HEK293 (cell line): ENCODE measurements at regions not wholly inside any gene's neighbourhood (a gene's known extent, or its start where the extent isn't known, plus 50 kb on each side); places are given as distances from the start of the nearest gene placed in this dataset.

Experiments
- FEZF1 ChIP-seq: fragments of 450-650 bp; formaldehyde crosslinking; IDR thresholded peaks from 2 replicates; pipeline ENCODE4 v1.5.1; 2016; ENCODE audit warnings: missing biosample characterization, missing genetic modification characterization
- GFI1B ChIP-seq: fragments of 450-650 bp; formaldehyde crosslinking; IDR thresholded peaks from 2 replicates; pipeline ENCODE4 v1.5.1; 2016; ENCODE audit warnings: missing biosample characterization, missing genetic modification characterization
- HOXC10 ChIP-seq: sonication (generic); formaldehyde crosslinking; IDR thresholded peaks from 2 replicates; pipeline ENCODE4 v1.8.1; 2023; ENCODE audit warnings: mild to moderate bottlenecking, missing genetic modification reagents
- KLF9 ChIP-seq: fragments of 450-650 bp; formaldehyde crosslinking; IDR thresholded peaks from 2 replicates; pipeline ENCODE4 v1.5.1; 2016; ENCODE audit warnings: missing biosample characterization, missing genetic modification characterization, low read depth
- PATZ1 ChIP-seq: fragments of 450-650 bp; formaldehyde crosslinking; IDR thresholded peaks from 2 replicates; pipeline ENCODE4 v1.5.1; 2016; ENCODE audit warnings: missing biosample characterization, missing genetic modification characterization
- YY1 ChIP-seq: fragments of 450-650 bp; formaldehyde crosslinking; IDR thresholded peaks from 2 replicates; pipeline ENCODE4 v1.5.1; 2018; ENCODE audit warnings: missing biosample characterization, missing genetic modification characterization
- ZBTB11 ChIP-seq: fragments of 450-650 bp; formaldehyde crosslinking; conservative IDR thresholded peaks from 2 replicates; pipeline ENCODE4 v1.5.1; 2016; ENCODE audit warnings: low read depth, missing biosample characterization, missing genetic modification characterization
- ZBTB6 ChIP-seq: fragments of 450-650 bp; formaldehyde crosslinking; IDR thresholded peaks from 2 replicates; pipeline ENCODE4 v1.5.1; 2017; ENCODE audit warnings: missing biosample characterization, missing genetic modification characterization
- ZNF184 ChIP-seq: fragments of 450-650 bp; IDR thresholded peaks from 2 replicates; pipeline ENCODE4 v1.5.1; 2018; ENCODE audit warnings: missing biosample characterization, mild to moderate bottlenecking, missing genetic modification characterization
- ZNF221 ChIP-seq: fragments of 450-650 bp; formaldehyde crosslinking; IDR thresholded peaks from 2 replicates; pipeline ENCODE4 v1.5.1; 2017; ENCODE audit warnings: missing biosample characterization, missing genetic modification characterization, borderline replicate concordance
- ZNF311 ChIP-seq: fragments of 450-650 bp; formaldehyde crosslinking; IDR thresholded peaks from 2 replicates; pipeline ENCODE4 v1.5.1; 2017; ENCODE audit warnings: missing biosample characterization, missing genetic modification characterization, borderline replicate concordance
- ZNF510 ChIP-seq: fragments of 450-650 bp; formaldehyde crosslinking; IDR thresholded peaks from 2 replicates; pipeline ENCODE4 v1.5.1; 2018; ENCODE audit warnings: mild to moderate bottlenecking, missing genetic modification characterization, missing biosample characterization; ENCODE audit not compliant: insufficient replicate concordance
- ZNF76 ChIP-seq: fragments of 450-650 bp; formaldehyde crosslinking; IDR thresholded peaks from 2 replicates; pipeline ENCODE4; 2016; ENCODE audit warnings: low read depth, missing biosample characterization, missing genetic modification characterization, borderline replicate concordance
- TF ChIP-seq, protein P1 (sequence below): fragments of 450-650 bp; formaldehyde crosslinking; IDR thresholded peaks from 2 replicates; pipeline ENCODE4 v1.5.1; 2016; ENCODE audit warnings: missing biosample characterization, missing genetic modification characterization

DNA sequence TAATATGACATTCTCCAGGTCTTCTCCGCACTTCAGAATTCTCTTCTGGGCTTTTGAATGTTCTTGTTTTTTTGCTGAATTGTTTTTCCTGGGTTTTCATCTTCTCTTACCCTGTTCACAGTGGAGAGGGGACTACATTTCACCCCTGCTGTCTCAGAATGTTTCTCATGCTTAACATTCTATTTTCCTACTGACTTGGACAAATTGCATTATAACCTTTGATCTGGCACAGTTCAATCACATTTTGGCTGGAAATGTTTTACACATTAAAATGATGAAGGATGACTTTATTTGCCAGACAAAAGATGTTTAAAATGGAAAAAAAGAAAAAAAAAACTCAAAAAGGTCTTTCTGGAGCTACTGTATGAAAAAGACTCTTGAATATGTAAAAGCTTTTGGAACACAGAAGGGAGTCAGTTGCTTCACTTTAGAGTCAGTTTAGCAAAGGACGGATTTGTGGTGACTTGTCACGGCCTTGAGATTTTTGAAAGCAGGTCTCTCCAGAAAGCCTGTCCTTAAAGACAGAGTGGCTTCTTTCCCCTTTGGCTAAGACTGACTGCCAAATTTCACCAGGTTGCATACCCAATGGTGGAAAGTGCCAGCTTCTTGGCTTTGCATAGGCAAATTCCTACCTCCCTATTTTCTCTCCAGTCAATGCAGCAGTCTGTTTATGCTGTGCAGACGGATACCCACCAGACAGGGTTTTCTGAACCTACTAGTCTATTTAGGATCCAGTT, 401.0 kb upstream of the TBL1XR1 start:
- TF ChIP-seq, protein P1, sequence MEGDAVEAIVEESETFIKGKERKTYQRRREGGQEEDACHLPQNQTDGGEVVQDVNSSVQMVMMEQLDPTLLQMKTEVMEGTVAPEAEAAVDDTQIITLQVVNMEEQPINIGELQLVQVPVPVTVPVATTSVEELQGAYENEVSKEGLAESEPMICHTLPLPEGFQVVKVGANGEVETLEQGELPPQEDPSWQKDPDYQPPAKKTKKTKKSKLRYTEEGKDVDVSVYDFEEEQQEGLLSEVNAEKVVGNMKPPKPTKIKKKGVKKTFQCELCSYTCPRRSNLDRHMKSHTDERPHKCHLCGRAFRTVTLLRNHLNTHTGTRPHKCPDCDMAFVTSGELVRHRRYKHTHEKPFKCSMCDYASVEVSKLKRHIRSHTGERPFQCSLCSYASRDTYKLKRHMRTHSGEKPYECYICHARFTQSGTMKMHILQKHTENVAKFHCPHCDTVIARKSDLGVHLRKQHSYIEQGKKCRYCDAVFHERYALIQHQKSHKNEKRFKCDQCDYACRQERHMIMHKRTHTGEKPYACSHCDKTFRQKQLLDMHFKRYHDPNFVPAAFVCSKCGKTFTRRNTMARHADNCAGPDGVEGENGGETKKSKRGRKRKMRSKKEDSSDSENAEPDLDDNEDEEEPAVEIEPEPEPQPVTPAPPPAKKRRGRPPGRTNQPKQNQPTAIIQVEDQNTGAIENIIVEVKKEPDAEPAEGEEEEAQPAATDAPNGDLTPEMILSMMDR (tag by site-specific recombination) = no peak
- TF ChIP-seq PATZ1 (tag by site-specific recombination) (no peak), ZNF311 (no peak), KLF9 (tag by site-specific recombination) (no peak), ZNF76 (tag by site-specific recombination) (no peak), ZBTB6 (tag by site-specific recombination) (no peak), ZNF510 (no peak), HOXC10 (CRISPR knock-in tag) (no peak), ZNF221 (no peak), ZBTB11 (tag by site-specific recombination) (no peak), FEZF1 (tag by site-specific recombination) (no peak), YY1 (tag by site-specific recombination) (no peak), ZNF184 (no peak), GFI1B (tag by site-specific recombination) (no peak)
